Lung (tissue), 11 donors: ENCODE measurements at regions not wholly inside any gene's neighbourhood (a gene's known extent, or its start where the extent isn't known, plus 50 kb on each side); places are given as distances from the start of the nearest gene placed in this dataset.

ENCODE experiments used
- ATAC-seq: fragments of 200-7000 bp; cut with Tn5 transposase; one replicate; pipeline ENCODE4 v1.9.1; 2020; ENCODE audit warnings: moderate number of reproducible peaks; ENCODE audit not compliant: insufficient read depth, low FRiP score
- DNase-seq, 3 donors: peaks; one replicate each; pipeline ENCODE4 v3.0.0-alpha.2; 2013 to 2017
- H3K27ac ChIP-seq, 2 donors: one replicate each; pipeline ENCODE4 v1.5.1; 2013; ENCODE audit warnings: mild to moderate bottlenecking in 2 of 2, moderate library complexity in 2 of 2, control low read depth in 1 of 2, inconsistent platforms in 1 of 2, low read depth in 1 of 2, low read length in 1 of 2
- H3K27me3 ChIP-seq, 3 donors: one replicate each; pipeline ENCODE4 v1.5.1; 2013; ENCODE audit warnings: low read length in 2 of 3; ENCODE audit not compliant: control insufficient read depth in 3 of 3, insufficient read depth in 3 of 3
- H3K36me3 ChIP-seq, 4 donors: one replicate each; pipeline ENCODE4 v1.5.1; 2013; ENCODE audit warnings: low read length in 4 of 4, mild to moderate bottlenecking in 1 of 4, moderate library complexity in 1 of 4; ENCODE audit not compliant: control insufficient read depth in 4 of 4, insufficient read depth in 4 of 4
- H3K4me1 ChIP-seq, 5 donors: one replicate each; pipeline ENCODE4 v1.5.1; 2013; ENCODE audit warnings: low read length in 5 of 5, mild to moderate bottlenecking in 2 of 5, moderate library complexity in 1 of 5; ENCODE audit not compliant: control insufficient read depth in 5 of 5, insufficient read depth in 5 of 5
- H3K4me3 ChIP-seq: one replicate; pipeline ENCODE4 v1.5.1; 2013; ENCODE audit warnings: mild to moderate bottlenecking, control low read depth, moderate library complexity
- H3K9ac ChIP-seq, 2 donors: one replicate each; pipeline ENCODE4 v1.5.1; 2013; ENCODE audit warnings: low read length in 2 of 2, control low read depth in 1 of 2; ENCODE audit not compliant: insufficient read depth in 1 of 2
- H3K9me3 ChIP-seq, 4 donors: one replicate each; pipeline ENCODE4 v1.5.1; 2013; ENCODE audit warnings: low read length in 3 of 4, mild to moderate bottlenecking in 1 of 4, moderate library complexity in 1 of 4; ENCODE audit not compliant: control insufficient read depth in 4 of 4, insufficient read depth in 3 of 4
- CTCF ChIP-seq: IDR thresholded peaks from 2 replicates; pipeline ENCODE4 v1.5.1; 2012; ENCODE audit warnings: mild to moderate bottlenecking; ENCODE audit errors: control extremely low read depth, extremely low read depth
- WGBS, 2 donors: extraction: QIAGEN DNeasy Blood & Tissue Kit; methylation state at CpG; one replicate each; pipeline ENCODE4 v1.1.7; 2013; 5-methylcytosine and 5-hydroxymethylcytosine counted together
- donor health status: control.
- donor health status: control.
- donor health status: Bipolar disorder and iron deficiency.
- donor health status: healthy.
- donor health status: DM: yes; HTN: yes; CAD: no.

DNA sequence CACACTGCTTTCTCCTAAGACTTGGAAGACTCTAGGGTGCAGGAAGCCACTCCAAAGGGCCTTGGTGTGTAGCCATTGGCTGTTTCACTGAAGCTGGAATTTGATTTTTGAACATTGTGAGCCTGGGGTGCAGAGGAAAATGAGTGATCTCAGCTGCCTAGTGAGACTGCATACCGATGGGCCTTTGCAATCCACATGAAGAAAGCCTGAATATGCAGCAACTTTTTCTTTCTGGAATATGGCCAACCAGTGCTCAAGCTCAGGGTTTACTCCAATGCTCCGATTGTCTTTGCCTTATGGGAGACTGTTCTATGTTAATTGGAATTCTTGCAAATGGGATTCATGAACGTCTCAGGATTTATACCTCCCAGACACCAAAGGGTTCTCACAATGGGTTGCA lies 242.6 kb downstream of the DOK5 start:
- TF ChIP-seq CTCF = no peak
- H3K36me3 ChIP-seq = no peaks in the 10 kb centered on the region
- ATAC-seq (no peak), DNase-seq (peak in 2 of 3 donors; percentile 11 to 60)
- no peak overlapping the region for H3K4me3 ChIP-seq
- H3K9me3 ChIP-seq = no peaks in the 10 kb centered on the region
- 65 to 83% methylated on average over 3 of the region's 3 CpGs for whole genome bisulfite sequencing, 2 donors
- no peaks in the 10 kb centered on the region for H3K4me1 ChIP-seq
- H3K9ac ChIP-seq = no peak overlapping the region
- H3K27ac ChIP-seq = no peak overlapping the region
- H3K27me3 ChIP-seq = no peaks in the 10 kb centered on the region

- no peak for TF ChIP-seq CTCF
- no peak overlapping the region for H3K27ac ChIP-seq
- DNase-seq = no peak
- no peak overlapping the region for H3K9ac ChIP-seq
- ATAC-seq = no peak
- no peaks in the 10 kb centered on the region for H3K36me3 ChIP-seq
- no peaks in the 10 kb centered on the region for H3K9me3 ChIP-seq
- no peak overlapping the region for H3K4me3 ChIP-seq
- H3K27me3 ChIP-seq = no peaks in the 10 kb centered on the region
- no peaks in the 10 kb centered on the region for H3K4me1 ChIP-seq
Measured at GRCh38 chr20:54716790-54717189, 241.4 kb downstream of the DOK5 start.

GRCh38 chr20:54716174-54716747 lies 240.9 kb downstream of the DOK5 start:
- H3K4me3 ChIP-seq = no peak overlapping the region
- DNase-seq = no peak
- no peaks in the 10 kb centered on the region for H3K27me3 ChIP-seq
- no peaks in the 10 kb centered on the region for H3K36me3 ChIP-seq
- no peak for TF ChIP-seq CTCF
- no peak overlapping the region for H3K9ac ChIP-seq
- H3K9me3 ChIP-seq = no peaks in the 10 kb centered on the region
- H3K4me1 ChIP-seq = no peaks in the 10 kb centered on the region
- 75 to 79% methylated on average over 5 of the region's 5 CpGs for WGBS, 2 donors
- no peak overlapping the region for H3K27ac ChIP-seq
- no peak for ATAC-seq

GRCh38 chr20:54714817-54715216 lies 239.4 kb downstream of the DOK5 start:
- Histone ChIP-seq H3K27me3 (no peaks in the 10 kb centered on the region), H3K4me3 (no peak overlapping the region), H3K4me1 (no peaks in the 10 kb centered on the region), H3K9ac (no peak overlapping the region), H3K9me3 (no peaks in the 10 kb centered on the region), H3K27ac (no peak overlapping the region), H3K36me3 (no peaks in the 10 kb centered on the region)
- no peak for TF ChIP-seq CTCF
- ATAC-seq = no peak
- WGBS, 2 donors = 72 to 79% methylated on average over 3 of the region's 3 CpGs
- DNase-seq = no peak
